NCI-H1694 (cell line): ENCODE measurements at regions not wholly inside any gene's neighbourhood (a gene's known extent, or its start where the extent isn't known, plus 50 kb on each side); places are given as distances from the start of the nearest gene placed in this dataset.

ENCODE experiments used
- DNase-seq: peaks from one replicate; lab custom pipeline; 2025; lab: John Stamatoyannopoulos, UW

- DNase-seq, result no peak
These were observed 95.6 kb upstream of the CDH6 start for GRCh38 chr5:31097851-31098250.

GRCh38 chr5:31096238-31096865, 97.1 kb upstream of the CDH6 start:
- DNase-seq, result no peak

GRCh38 chr5:31095796-31096195, 97.7 kb upstream of the CDH6 start:
- no peak for DNase-seq

GRCh38 chr5:31091501-31091900, 102.0 kb upstream of the CDH6 start:
- no peak for DNase-seq

- DNase-seq, result no peak
These were observed 103.0 kb upstream of the CDH6 start for GRCh38 chr5:31090467-31090866.

GRCh38 chr5:31086839-31087415, 106.6 kb upstream of the CDH6 start:
- DNase-seq, result no peak

GRCh38 chr5:31084871-31085270, 108.6 kb upstream of the CDH6 start:
- DNase-seq, result no peak

- DNase-seq, result no peak
These were observed 110.1 kb upstream of the CDH6 start for GRCh38 chr5:31083364-31083763.

- DNase-seq, result no peak
These were observed 113.8 kb upstream of the CDH6 start for GRCh38 chr5:31079668-31080067.

GRCh38 chr5:31078956-31079355, 114.5 kb upstream of the CDH6 start:
- DNase-seq, result no peak

- DNase-seq, result no peak
These were observed 117.5 kb upstream of the CDH6 start for GRCh38 chr5:31075981-31076380.

- no peak for DNase-seq
These were observed 125.2 kb upstream of the CDH6 start for GRCh38 chr5:31068287-31068686.

GRCh38 chr5:31066655-31067328, 126.7 kb upstream of the CDH6 start:
- DNase-seq, result no peak

GRCh38 chr5:31064215-31064614, 129.3 kb upstream of the CDH6 start:
- no peak for DNase-seq

GRCh38 chr5:31062902-31063580, 130.4 kb upstream of the CDH6 start:
- no peak for DNase-seq

GRCh38 chr5:31059889-31060288, 133.6 kb upstream of the CDH6 start:
- DNase-seq, result no peak

GRCh38 chr5:31054453-31054852, 139.0 kb upstream of the CDH6 start:
- DNase-seq, result no peak

GRCh38 chr5:31052937-31053658, 140.4 kb upstream of the CDH6 start:
- DNase-seq, result no peak

GRCh38 chr5:31051316-31051715, 142.2 kb upstream of the CDH6 start:
- no peak for DNase-seq

GRCh38 chr5:31049936-31050704, 143.4 kb upstream of the CDH6 start:
- no peak for DNase-seq

GRCh38 chr5:31049461-31049860, 144.0 kb upstream of the CDH6 start:
- no peak for DNase-seq
